HepG2 (cell line): ENCODE measurements at regions not wholly inside any gene's neighbourhood (a gene's known extent, or its start where the extent isn't known, plus 50 kb on each side); places are given as distances from the start of the nearest gene placed in this dataset.

Experiments used
- CBX2 ChIP-seq, 2 experiments: fragments of 200-600 bp in 1 of 2; sonication (generic); formaldehyde crosslinking in 1 of 2; IDR thresholded peaks; 2 replicates each; pipeline versions ENCODE4 v1.7.0 to v1.8.1; 2018 to 2022; ENCODE audit warnings: low read depth in 2 of 2, low read length in 1 of 2, mild to moderate bottlenecking in 1 of 2, missing genetic modification reagents in 1 of 2
- ETV5 ChIP-seq: IDR thresholded peaks from 2 replicates; pipeline ENCODE4 v1.6.1; 2018; ENCODE audit warnings: missing biosample characterization, missing genetic modification reagents, inconsistent platforms, borderline replicate concordance
- FOXA3 ChIP-seq: IDR thresholded peaks from 2 replicates; pipeline ENCODE4 v1.6.1; 2016; ENCODE audit warnings: missing genetic modification reagents, missing compliant biosample characterization
- HNF4A ChIP-seq: sonication (generic); formaldehyde crosslinking; IDR thresholded peaks from 2 replicates; pipeline ENCODE4 v1.4.0; 2020; ENCODE audit warnings: missing genetic modification reagents
- HNRNPLL ChIP-seq: fragments of 200-400 bp; formaldehyde crosslinking; IDR thresholded peaks from 2 replicates; pipeline ENCODE4 v1.6.1; 2017; ENCODE audit warnings: mild to moderate bottlenecking, low read depth, low read length; ENCODE audit not compliant: poor library complexity, severe bottlenecking
- NFYC ChIP-seq: IDR thresholded peaks from 2 replicates; pipeline ENCODE4 v1.6.1; 2016; ENCODE audit warnings: missing genetic modification reagents, missing compliant biosample characterization
- TBP ChIP-seq: sonication (generic); formaldehyde crosslinking; IDR thresholded peaks from 2 replicates; pipeline ENCODE4 v1.5.0; 2020; ENCODE audit warnings: missing genetic modification reagents
- ZNF10 ChIP-seq: sonication (generic); formaldehyde crosslinking; IDR thresholded peaks from 2 replicates; pipeline ENCODE4 v1.4.0; 2020; ENCODE audit warnings: mild to moderate bottlenecking, low read depth, missing genetic modification reagents, borderline replicate concordance
- ZNF207 ChIP-seq: fragments of 450-650 bp; IDR thresholded peaks from 2 replicates; pipeline ENCODE4 v1.6.1; 2016; ENCODE audit warnings: antibody characterized with exemption, borderline replicate concordance
- ZNF441 ChIP-seq: sonication (generic); formaldehyde crosslinking; IDR thresholded peaks from 2 replicates; pipeline ENCODE4 v1.7.0; 2021; ENCODE audit warnings: missing genetic modification reagents, borderline replicate concordance
- ZNF570 ChIP-seq: sonication (generic); formaldehyde crosslinking; IDR thresholded peaks from 2 replicates; pipeline ENCODE4 v1.4.0; 2020; ENCODE audit warnings: mild to moderate bottlenecking, missing genetic modification reagents, borderline replicate concordance
- ZNF589 ChIP-seq: sonication (generic); formaldehyde crosslinking; conservative IDR thresholded peaks from 2 replicates; pipeline ENCODE4 v1.8.0; 2022; ENCODE audit warnings: mild to moderate bottlenecking, moderate library complexity, missing genetic modification reagents
- ZNF614 ChIP-seq: IDR thresholded peaks from 2 replicates; pipeline ENCODE4 v1.6.1; 2018; ENCODE audit warnings: missing biosample characterization, missing genetic modification reagents, inconsistent platforms, borderline replicate concordance
- TF ChIP-seq, protein P1 (sequence below): sonication (generic); formaldehyde crosslinking; IDR thresholded peaks from 2 replicates; pipeline ENCODE4 v1.4.0; 2020; ENCODE audit warnings: missing genetic modification reagents, borderline replicate concordance
- TF ChIP-seq, protein P2 (sequence below), 2 experiments: sonication (generic) in 1 of 2; formaldehyde crosslinking in 1 of 2; IDR thresholded peaks; 2 replicates each; pipeline versions ENCODE4 v1.4.0 to v1.6.1; 2016 to 2020; ENCODE audit warnings: borderline replicate concordance in 1 of 2, low read depth in 1 of 2, mild to moderate bottlenecking in 1 of 2, missing genetic modification reagents in 1 of 2
- TF ChIP-seq, protein P3 (sequence below): sonication (generic); formaldehyde crosslinking; conservative IDR thresholded peaks from 2 replicates; pipeline ENCODE4 v1.4.0; 2020; ENCODE audit warnings: missing genetic modification reagents
- TF ChIP-seq, protein P4 (sequence below): IDR thresholded peaks from 2 replicates; pipeline ENCODE4 v1.6.1; 2016; ENCODE audit warnings: missing genetic modification reagents, missing compliant biosample characterization
- TF ChIP-seq, protein P5 (sequence below): sonication (generic); formaldehyde crosslinking; IDR thresholded peaks from 2 replicates; pipeline ENCODE4 v1.4.0; 2020; ENCODE audit warnings: missing genetic modification reagents, borderline replicate concordance

DNA sequence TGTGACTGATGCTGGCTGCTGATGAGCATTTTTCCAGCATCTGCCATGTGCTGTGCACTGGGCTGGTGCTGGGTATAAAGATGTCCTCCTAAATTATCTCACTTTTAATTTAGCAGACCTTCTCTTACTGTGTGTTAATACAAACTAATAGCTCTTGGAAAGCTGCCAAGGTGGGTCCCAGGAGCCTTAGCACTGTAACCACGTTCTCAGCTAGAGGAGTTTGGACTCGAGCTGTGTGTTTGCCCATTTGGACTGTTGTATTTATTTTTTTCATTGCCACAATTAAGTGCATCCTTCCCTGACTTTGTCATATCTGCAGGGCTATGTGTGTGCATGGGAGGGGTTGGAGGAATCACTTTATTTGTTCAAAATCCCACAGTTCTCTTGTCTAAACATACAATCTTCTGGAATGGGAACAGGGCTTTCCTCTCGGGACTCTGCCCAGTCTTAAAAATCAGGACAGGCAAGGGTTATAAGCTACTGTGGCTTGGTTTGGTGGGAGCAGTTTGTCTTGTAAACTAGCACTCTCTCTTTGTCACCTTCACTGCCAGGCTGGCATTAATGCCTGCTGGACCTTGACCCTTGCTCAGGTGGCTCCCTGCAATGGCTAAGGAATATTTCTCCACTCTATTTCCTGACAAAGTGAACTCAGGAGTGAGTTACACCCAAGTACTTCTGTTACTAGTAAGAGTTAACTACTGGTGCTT lies 129.7 kb upstream of the MGAT5 start (continued):
- TF ChIP-seq, protein P1, sequence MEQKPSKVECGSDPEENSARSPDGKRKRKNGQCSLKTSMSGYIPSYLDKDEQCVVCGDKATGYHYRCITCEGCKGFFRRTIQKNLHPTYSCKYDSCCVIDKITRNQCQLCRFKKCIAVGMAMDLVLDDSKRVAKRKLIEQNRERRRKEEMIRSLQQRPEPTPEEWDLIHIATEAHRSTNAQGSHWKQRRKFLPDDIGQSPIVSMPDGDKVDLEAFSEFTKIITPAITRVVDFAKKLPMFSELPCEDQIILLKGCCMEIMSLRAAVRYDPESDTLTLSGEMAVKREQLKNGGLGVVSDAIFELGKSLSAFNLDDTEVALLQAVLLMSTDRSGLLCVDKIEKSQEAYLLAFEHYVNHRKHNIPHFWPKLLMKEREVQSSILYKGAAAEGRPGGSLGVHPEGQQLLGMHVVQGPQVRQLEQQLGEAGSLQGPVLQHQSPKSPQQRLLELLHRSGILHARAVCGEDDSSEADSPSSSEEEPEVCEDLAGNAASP (CRISPR knock-in tag): 0 out of 2 replicates have a peak, but pooled peaks have one; percentile 10
- TF ChIP-seq ZNF570 (CRISPR knock-in tag) (no peak), ZNF10 (CRISPR knock-in tag) (no peak), FOXA3 (0 out of 2 replicates have a peak, but pooled peaks have one; percentile 13), ZNF441 (CRISPR knock-in tag) (no peak), ZNF614 (CRISPR knock-in tag) (0 out of 2 replicates have a peak, but pooled peaks have one; percentile 26), HNRNPLL (no peak), HNF4A (CRISPR knock-in tag) (peak; percentile 35), NFYC (CRISPR knock-in tag) (no peak), CBX2 (IDR thresholded peaks at IDR 0.05; ENCODE audit: low read depth, low read length) (no peak), CBX2 (CRISPR knock-in tag; IDR thresholded peaks at IDR 0.05; ENCODE audit: low read depth) (no peak), ZNF207 (no peak), ZNF589 (no peak), ETV5 (no peak), TBP (CRISPR knock-in tag) (no peak)
- TF ChIP-seq, protein P2, sequence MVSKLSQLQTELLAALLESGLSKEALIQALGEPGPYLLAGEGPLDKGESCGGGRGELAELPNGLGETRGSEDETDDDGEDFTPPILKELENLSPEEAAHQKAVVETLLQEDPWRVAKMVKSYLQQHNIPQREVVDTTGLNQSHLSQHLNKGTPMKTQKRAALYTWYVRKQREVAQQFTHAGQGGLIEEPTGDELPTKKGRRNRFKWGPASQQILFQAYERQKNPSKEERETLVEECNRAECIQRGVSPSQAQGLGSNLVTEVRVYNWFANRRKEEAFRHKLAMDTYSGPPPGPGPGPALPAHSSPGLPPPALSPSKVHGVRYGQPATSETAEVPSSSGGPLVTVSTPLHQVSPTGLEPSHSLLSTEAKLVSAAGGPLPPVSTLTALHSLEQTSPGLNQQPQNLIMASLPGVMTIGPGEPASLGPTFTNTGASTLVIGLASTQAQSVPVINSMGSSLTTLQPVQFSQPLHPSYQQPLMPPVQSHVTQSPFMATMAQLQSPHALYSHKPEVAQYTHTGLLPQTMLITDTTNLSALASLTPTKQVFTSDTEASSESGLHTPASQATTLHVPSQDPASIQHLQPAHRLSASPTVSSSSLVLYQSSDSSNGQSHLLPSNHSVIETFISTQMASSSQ (IDR thresholded peaks at IDR 0.05; ENCODE audit: low read depth): no peak
- TF ChIP-seq, protein P2 (CRISPR knock-in tag; IDR thresholded peaks at IDR 0.05; ENCODE audit: borderline replicate concordance): peak; percentile 24; the same call in 1 of the 2 replicates
- TF ChIP-seq, protein P3, sequence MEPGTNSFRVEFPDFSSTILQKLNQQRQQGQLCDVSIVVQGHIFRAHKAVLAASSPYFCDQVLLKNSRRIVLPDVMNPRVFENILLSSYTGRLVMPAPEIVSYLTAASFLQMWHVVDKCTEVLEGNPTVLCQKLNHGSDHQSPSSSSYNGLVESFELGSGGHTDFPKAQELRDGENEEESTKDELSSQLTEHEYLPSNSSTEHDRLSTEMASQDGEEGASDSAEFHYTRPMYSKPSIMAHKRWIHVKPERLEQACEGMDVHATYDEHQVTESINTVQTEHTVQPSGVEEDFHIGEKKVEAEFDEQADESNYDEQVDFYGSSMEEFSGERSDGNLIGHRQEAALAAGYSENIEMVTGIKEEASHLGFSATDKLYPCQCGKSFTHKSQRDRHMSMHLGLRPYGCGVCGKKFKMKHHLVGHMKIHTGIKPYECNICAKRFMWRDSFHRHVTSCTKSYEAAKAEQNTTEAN (CRISPR knock-in tag): no peak
- TF ChIP-seq, protein P4, sequence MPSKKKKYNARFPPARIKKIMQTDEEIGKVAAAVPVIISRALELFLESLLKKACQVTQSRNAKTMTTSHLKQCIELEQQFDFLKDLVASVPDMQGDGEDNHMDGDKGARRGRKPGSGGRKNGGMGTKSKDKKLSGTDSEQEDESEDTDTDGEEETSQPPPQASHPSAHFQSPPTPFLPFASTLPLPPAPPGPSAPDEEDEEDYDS (CRISPR knock-in tag): no peak; the same call in 1 of the 2 replicates
- TF ChIP-seq, protein P5, sequence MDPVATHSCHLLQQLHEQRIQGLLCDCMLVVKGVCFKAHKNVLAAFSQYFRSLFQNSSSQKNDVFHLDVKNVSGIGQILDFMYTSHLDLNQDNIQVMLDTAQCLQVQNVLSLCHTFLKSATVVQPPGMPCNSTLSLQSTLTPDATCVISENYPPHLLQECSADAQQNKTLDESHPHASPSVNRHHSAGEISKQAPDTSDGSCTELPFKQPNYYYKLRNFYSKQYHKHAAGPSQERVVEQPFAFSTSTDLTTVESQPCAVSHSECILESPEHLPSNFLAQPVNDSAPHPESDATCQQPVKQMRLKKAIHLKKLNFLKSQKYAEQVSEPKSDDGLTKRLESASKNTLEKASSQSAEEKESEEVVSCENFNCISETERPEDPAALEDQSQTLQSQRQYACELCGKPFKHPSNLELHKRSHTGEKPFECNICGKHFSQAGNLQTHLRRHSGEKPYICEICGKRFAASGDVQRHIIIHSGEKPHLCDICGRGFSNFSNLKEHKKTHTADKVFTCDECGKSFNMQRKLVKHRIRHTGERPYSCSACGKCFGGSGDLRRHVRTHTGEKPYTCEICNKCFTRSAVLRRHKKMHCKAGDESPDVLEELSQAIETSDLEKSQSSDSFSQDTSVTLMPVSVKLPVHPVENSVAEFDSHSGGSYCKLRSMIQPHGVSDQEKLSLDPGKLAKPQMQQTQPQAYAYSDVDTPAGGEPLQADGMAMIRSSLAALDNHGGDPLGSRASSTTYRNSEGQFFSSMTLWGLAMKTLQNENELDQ (CRISPR knock-in tag): no peak
